ENCODE measurements at regions not wholly inside any gene's neighbourhood (a gene's known extent, or its start where the extent isn't known, plus 50 kb on each side); places are given as distances from the start of the nearest gene placed in this dataset.
A peak's percentile ranks its signal among the peaks of the same experiment; 100 is the strongest.

- no peaks in the 10 kb centered on the region for H3K4me1 ChIP-seq
- no peak for DNase-seq
- intact Hi-C loops (cut with DNase I; ENCODE audit: low total_unique reads): no loop called here
Observed at GRCh38 chrX:42725196-42725595, 52.8 kb downstream of the PPP1R2C start.

GRCh38 chrX:42720209-42720608 lies 57.8 kb downstream of the PPP1R2C start:
- no peak for DNase-seq
- no peak overlapping the region for H3K4me3 ChIP-seq
- H3K27ac ChIP-seq: peak overlapping the region in 1 of 2 donors; percentile 35
- H3K36me3 ChIP-seq: no peaks in the 10 kb centered on the region
- H3K27me3 ChIP-seq: no peaks in the 10 kb centered on the region
- H3K9me3 ChIP-seq: no peaks in the 10 kb centered on the region
- H3K4me1 ChIP-seq: peaks cover 0 to 11% (median 0%) of the 10 kb centered on the region in 4 donors
- intact Hi-C loops (cut with DNase I; ENCODE audit: low total_unique reads): no loop called here
- TF ChIP-seq CTCF (IDR thresholded peaks at IDR 0.05): no peak

More at GRCh38 chrX:42725196-42725595, 52.8 kb downstream of the PPP1R2C start:
- H3K4me3 ChIP-seq: no peak overlapping the region
- no peaks in the 10 kb centered on the region for H3K36me3 ChIP-seq
- H3K27ac ChIP-seq: no peak overlapping the region
- H3K27me3 ChIP-seq: no peaks in the 10 kb centered on the region
- no peak for TF ChIP-seq CTCF (IDR thresholded peaks at IDR 0.05)
- no peaks in the 10 kb centered on the region for H3K9me3 ChIP-seq

GRCh38 chrX:42715701-42716262 lies 62.2 kb downstream of the PPP1R2C start:
- TF ChIP-seq CTCF (IDR thresholded peaks at IDR 0.05): no peak
- Histone ChIP-seq H3K4me3 (no peak overlapping the region), H3K36me3 (no peaks in the 10 kb centered on the region), H3K4me1 (peaks cover 0 to 14% (median 0%) of the 10 kb centered on the region in 4 donors), H3K27me3 (no peaks in the 10 kb centered on the region), H3K27ac (peak overlapping the region; percentile 10 to 71), H3K9me3 (no peaks in the 10 kb centered on the region)
- no peak for DNase-seq
- intact Hi-C loops (cut with DNase I; ENCODE audit: low total_unique reads): no loop called here

GRCh38 chrX:42714981-42715700 lies 62.8 kb downstream of the PPP1R2C start:
- peak; percentile 30 to 69 for DNase-seq
- peak in 1 of 2 experiments; percentile 45 for TF ChIP-seq CTCF (IDR thresholded peaks at IDR 0.05)
- Histone ChIP-seq H3K36me3 (no peaks in the 10 kb centered on the region), H3K4me3 (no peak overlapping the region), H3K27ac (peak overlapping the region; percentile 10 to 71), H3K4me1 (peaks cover 0 to 14% (median 0%) of the 10 kb centered on the region in 4 donors), H3K9me3 (no peaks in the 10 kb centered on the region), H3K27me3 (no peaks in the 10 kb centered on the region)
- intact Hi-C loops (cut with DNase I; ENCODE audit: low total_unique reads): no loop called here

- Histone ChIP-seq H3K4me3 (no peak overlapping the region), H3K36me3 (no peaks in the 10 kb centered on the region), H3K4me1 (peaks cover 0 to 18% (median 0%) of the 10 kb centered on the region in 4 donors), H3K27ac (no peak overlapping the region), H3K9me3 (no peaks in the 10 kb centered on the region), H3K27me3 (no peaks in the 10 kb centered on the region)
- no peak for TF ChIP-seq CTCF (IDR thresholded peaks at IDR 0.05)
- no peak for DNase-seq
- intact Hi-C loops (cut with DNase I; ENCODE audit: low total_unique reads): no loop called here
Observed at GRCh38 chrX:42710452-42710851, 67.5 kb downstream of the PPP1R2C start.

Measured in tibial artery (tissue), 4 donors.